ENCODE measurements at regions not wholly inside any gene's neighbourhood (a gene's known extent, or its start where the extent isn't known, plus 50 kb on each side); places are given as distances from the start of the nearest gene placed in this dataset.

DNA sequence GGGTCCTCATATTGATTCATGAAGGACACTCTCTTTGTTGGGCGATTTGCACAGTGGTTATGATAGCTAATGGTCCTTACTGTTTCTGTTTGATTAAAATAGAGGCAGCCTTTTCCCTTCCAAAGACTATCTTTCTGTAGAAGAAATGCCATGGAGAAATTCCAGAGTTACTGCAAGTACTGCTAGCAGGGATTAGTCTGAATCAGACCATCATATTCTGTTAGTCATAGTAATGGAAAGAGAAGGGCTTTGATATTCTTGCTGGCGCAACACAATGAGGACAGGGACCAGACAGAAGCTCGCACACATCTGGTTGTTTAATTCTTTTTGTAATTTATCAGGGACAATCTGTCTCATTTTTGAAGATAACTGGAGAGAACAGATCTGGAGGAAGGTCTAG is 304.5 kb upstream of the FZD8 start (continued):
- no peak for TF ChIP-seq ZNF592 (IDR thresholded peaks at IDR 0.05)
- TF ChIP-seq, protein P1, sequence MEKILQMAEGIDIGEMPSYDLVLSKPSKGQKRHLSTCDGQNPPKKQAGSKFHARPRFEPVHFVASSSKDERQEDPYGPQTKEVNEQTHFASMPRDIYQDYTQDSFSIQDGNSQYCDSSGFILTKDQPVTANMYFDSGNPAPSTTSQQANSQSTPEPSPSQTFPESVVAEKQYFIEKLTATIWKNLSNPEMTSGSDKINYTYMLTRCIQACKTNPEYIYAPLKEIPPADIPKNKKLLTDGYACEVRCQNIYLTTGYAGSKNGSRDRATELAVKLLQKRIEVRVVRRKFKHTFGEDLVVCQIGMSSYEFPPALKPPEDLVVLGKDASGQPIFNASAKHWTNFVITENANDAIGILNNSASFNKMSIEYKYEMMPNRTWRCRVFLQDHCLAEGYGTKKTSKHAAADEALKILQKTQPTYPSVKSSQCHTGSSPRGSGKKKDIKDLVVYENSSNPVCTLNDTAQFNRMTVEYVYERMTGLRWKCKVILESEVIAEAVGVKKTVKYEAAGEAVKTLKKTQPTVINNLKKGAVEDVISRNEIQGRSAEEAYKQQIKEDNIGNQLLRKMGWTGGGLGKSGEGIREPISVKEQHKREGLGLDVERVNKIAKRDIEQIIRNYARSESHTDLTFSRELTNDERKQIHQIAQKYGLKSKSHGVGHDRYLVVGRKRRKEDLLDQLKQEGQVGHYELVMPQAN (conservative IDR thresholded peaks at IDR 0.05), result no peak

DNA sequence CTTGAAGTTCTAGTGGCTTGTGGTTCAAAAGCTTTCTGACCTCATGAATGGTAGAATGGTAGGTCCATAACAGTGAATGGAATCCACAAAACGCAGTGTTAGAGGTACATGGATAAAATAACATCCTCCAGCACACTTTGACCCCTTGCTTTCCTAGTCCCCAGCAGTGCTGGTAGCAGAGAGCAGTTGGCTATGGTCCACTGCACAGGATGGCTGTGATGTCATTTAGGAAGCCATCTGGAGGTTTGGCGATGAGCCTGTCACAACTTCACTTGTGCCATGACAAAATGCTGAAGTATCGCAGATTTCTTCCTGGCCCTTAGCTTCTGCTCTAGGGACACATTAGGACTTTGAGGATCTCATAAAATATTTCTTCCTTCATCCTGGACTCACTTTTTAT is 300.0 kb upstream of the FZD8 start:
- Histone ChIP-seq H3K4me3 (no peak overlapping the region), H2AFZ (ENCODE audit: control insufficient read depth, low read depth, low read length) (no peak overlapping the region), H4K20me1 (ENCODE audit: control insufficient read depth, insufficient read depth) (no peaks in the 10 kb centered on the region), H3K79me2 (ENCODE audit: control insufficient read depth, insufficient read depth, low read length) (no peaks in the 10 kb centered on the region), H3K9ac (ENCODE audit: control insufficient read depth, insufficient read depth, low read length) (no peak overlapping the region), H3K4me2 (ENCODE audit: control insufficient read depth, insufficient read depth) (no peak overlapping the region), H3K27me3 (replicated peaks in 1 of 2; ENCODE audit: control insufficient read depth in 2 of 2, insufficient read depth in 2 of 2, low read length in 1 of 2) (no peaks in the 10 kb centered on the region), H3K27ac (ENCODE audit: control insufficient read depth, insufficient read depth) (no peak overlapping the region), H3K36me3 (ENCODE audit: control insufficient read depth in 2 of 2, insufficient read depth in 2 of 2, low read length in 1 of 2) (no peaks in the 10 kb centered on the region), H3K4me1 (ENCODE audit: control insufficient read depth, insufficient read depth, low read length) (no peaks in the 10 kb centered on the region), H3K9me3 (replicated peaks; ENCODE audit: control insufficient read depth, insufficient read depth, low read length) (no peaks in the 10 kb centered on the region; the same call in 2 of the 3 replicates)
- BruUV-seq (replicated peaks), result no TSS peak
- ChIA-PET CTCF (no interaction called here), POLR2A (no interaction called here), RAD21 (ENCODE audit: unreplicated experiment) (no interaction called here), SMC1A (ENCODE audit: uncharacterized antibody, unreplicated experiment) (no interaction called here)
- FAIRE-seq (no peak), ATAC-seq (no peak), DNase-seq (ENCODE audit: low read depth, low spot score) (no peak)
- no peak for TF ChIP-seq ZBTB4 (CRISPR knock-in tag; IDR thresholded peaks at IDR 0.05)
- no peak for TF ChIP-seq CHD1 (IDR thresholded peaks at IDR 0.05; ENCODE audit: low read depth, low read length)
- intact Hi-C loops (cut with micrococcal nuclease; ENCODE audit: unreplicated experiment) (no loop called here), in situ Hi-C loops (cut with MboI) (no loop called here)
- 49% methylated on average over 3 of the region's 3 CpGs for WGBS (ENCODE audit: insufficient coverage, insufficient replicate concordance, low lambda C conversion rate, missing lambda C conversion rate)
